ENCODE measurements at regions not wholly inside any gene's neighbourhood (a gene's known extent, or its start where the extent isn't known, plus 50 kb on each side); places are given as distances from the start of the nearest gene placed in this dataset.
"Not testable (repeated sequence)": the region's sequence is repeated elsewhere in the genome, so short reads cannot be mapped to it uniquely, and the experiment has no call there.

GRCh38 chr22:40094485-40094884 is 83.2 kb upstream of the TNRC6B start:
- DNase-seq (ENCODE audit: low read depth in 2 of 2), result no peak

- not testable (repeated sequence) for DNase-seq (ENCODE audit: low read depth in 2 of 2)
Observed at GRCh38 chr22:40099887-40100286, 77.8 kb upstream of the TNRC6B start.

DNA sequence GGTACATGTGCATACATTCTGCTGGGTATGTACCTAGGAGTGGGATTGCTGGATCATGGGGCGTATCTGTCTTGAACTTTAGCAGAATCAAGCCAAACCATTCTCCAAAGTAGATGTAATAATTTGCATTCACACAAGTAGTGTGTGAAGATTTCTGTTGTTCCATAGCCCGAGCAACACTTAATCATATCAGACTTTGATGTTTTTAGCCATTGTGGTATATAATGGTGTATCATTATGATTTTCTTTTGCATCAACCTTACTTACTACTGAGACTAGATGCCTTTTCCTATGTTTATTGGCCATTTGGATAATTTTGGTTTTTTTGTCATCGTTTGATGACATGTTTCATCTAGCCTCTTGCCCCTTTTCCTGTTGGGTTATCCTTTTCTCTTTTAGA is 72.0 kb upstream of the TNRC6B start:
- DNase-seq (ENCODE audit: low read depth in 2 of 2), result no peak

GRCh38 chr22:40107244-40107643 is 70.5 kb upstream of the TNRC6B start:
- no peak for DNase-seq (ENCODE audit: low read depth in 2 of 2)

DNA sequence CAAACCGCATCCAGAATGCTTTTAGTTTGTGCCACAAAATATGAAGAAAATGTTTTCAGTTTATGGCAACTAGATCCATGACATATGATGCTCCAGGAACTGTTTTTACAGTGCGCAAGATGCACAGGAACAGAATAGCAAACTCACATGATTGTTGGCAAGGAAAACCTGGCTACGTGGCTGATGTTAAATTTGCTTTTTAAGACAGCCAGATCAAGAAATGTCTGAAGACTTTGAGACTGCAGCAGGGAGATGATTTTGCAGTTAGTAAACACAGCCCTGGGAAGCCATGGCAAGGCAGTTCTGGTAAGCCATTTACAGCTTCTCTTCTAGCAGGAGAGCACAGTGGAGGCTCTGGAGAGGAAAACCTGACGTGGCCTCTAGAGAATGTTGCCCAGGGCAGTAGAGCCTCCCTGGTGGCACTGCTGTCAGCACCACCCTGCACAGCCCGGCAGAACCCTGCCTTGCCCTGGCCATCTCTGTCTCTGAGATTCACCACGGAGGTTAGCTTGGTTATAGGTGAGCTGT is 69.8 kb upstream of the TNRC6B start:
- DNase-seq (ENCODE audit: low read depth in 2 of 2), result peak in 1 of 2 donors; percentile 15

GRCh38 chr22:40108396-40108795 is 69.3 kb upstream of the TNRC6B start:
- no peak for DNase-seq (ENCODE audit: low read depth in 2 of 2)

- DNase-seq (ENCODE audit: low read depth in 2 of 2), result not testable (repeated sequence)
Observed at GRCh38 chr22:40108926-40109325, 68.8 kb upstream of the TNRC6B start.

GRCh38 chr22:40111451-40111850 is 66.3 kb upstream of the TNRC6B start:
- DNase-seq (ENCODE audit: low read depth in 2 of 2), result no peak

DNA sequence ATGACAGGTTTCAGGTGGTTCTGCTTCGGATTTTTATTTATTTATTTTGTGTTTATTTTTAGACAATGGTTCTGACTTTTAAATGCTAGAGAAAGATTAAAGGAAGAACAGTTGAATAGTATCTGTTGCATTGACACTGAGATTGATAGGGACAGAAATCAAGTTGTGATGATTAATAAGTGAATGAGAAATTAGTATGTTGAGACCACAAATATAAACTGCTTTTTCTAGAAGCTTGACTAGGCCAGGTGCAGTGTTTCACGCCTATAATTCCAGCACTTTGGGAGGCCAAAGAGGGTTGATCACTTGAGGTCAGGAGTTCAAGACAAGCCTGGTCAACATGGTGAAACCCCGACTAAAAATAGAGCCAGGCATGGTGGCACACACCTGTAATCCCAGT is 65.1 kb upstream of the TNRC6B start:
- no peak for DNase-seq (ENCODE audit: low read depth in 2 of 2)

- DNase-seq (ENCODE audit: low read depth in 2 of 2), result no peak
Observed at GRCh38 chr22:40113696-40114095, 64.0 kb upstream of the TNRC6B start.

DNA sequence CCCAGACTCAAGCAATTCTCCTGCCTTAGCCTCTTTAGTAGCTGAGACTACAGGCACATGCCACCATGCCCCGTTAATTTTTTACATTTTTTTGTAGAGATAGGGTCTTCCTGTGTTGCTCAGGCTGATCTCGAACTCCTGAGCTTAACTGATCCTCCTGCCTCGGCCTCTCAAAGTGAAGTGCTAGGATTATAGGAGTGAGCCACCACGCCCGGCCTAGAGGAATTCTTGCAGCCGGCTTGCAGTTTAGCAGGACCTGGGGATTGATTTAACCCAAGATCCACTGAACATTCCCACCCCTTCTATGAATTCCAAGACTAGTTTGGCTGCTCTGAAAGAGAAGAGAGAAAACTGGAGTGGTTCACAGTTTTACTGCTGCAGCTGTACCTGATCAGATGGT is 63.3 kb upstream of the TNRC6B start:
- no peak for DNase-seq (ENCODE audit: low read depth in 2 of 2)

DNA sequence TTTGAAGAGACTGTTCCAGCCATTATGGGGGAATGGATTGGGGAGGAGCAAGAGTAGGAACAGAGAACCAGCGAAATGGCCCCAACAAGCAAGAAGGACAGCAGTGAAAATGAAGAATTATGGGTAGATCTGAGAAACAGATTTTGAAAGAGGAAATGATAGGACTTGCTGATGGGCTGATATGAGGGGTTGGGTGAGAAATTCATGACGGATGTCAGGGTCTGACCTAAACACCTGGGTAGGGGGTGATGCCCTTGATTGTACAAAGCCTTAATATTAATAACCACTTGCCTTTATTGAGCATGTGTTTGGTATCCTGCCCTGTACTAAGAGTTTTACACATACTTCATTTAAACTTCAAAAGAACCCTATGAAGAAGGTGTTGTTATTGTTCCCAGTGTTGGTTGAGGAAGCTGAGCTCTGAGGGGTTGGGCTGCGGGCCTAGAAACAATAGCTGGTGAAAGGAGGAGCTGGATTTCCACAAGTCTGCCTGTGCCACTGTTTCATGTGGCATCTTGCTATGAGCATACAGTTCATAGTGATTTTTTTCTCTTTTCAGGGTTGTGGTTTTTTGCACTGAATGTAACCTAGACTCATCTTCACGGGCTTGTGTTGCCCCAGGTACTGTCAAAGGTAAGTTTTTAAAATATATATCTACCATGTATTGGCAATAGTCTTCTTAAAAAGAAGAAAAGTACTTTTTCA is 61.1 kb upstream of the TNRC6B start:
- DNase-seq (ENCODE audit: low read depth in 2 of 2), result peak in 1 of 2 donors; percentile 14

DNA sequence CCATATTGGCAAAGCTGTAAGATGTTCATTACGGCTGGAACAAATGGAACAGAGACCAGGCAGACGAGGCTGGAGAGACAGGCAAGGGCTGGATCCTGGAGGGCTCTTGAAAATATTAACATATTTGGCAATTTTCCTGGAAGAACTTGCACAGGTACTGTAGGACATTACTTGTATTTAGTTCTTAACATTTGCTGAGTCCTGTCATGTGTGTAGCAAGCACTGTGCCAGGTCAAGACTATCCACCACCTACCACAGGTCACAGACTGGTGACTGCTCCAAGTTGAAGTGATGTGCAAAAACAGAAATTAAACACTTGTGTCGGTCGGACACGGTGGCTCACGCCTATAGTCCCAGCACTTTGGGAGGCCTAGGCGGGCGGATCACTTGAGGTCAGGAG is 58.7 kb upstream of the TNRC6B start:
- DNase-seq (ENCODE audit: low read depth in 2 of 2), result no peak

DNA sequence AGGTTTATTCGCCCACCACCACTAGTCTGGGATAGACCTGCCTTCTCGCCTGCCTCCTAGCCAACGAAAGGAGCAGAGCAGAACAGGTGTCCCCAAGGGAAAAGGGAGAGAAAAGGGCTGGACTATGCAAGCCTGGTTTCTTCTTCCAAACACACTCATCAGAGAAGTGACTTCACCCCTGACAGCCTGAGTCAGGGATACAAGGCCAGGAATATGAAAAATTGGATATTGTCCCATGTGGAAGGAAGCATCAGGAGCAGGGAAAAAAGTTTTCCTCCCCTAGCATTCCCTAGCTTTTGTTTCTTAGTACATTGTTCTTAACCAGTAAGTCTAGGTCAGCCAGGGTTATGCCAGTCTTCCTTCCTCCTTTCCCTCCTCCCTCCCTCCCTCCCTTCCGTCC is 56.9 kb upstream of the TNRC6B start:
- DNase-seq (ENCODE audit: low read depth in 2 of 2), result no peak

DNA sequence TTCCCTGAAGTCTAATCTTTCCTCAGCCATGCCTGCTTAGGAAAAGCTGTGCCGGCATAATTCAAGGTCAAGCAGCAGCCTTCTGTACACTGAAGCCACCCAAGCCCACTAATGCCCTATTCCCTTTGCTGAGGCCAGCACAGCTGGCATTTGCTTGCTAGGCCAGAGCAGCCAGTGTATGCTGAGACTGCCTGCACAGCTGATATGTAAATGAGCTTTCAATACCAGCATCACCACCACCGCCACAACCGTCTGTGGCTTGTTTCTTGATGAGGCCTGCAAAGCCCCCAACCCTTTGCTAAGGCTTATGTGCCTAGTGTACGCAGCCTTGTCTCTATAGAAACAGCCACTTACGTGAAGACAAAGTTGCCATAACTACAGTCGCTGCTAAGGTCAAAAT is 56.3 kb upstream of the TNRC6B start:
- DNase-seq (ENCODE audit: low read depth in 2 of 2), result no peak

DNA sequence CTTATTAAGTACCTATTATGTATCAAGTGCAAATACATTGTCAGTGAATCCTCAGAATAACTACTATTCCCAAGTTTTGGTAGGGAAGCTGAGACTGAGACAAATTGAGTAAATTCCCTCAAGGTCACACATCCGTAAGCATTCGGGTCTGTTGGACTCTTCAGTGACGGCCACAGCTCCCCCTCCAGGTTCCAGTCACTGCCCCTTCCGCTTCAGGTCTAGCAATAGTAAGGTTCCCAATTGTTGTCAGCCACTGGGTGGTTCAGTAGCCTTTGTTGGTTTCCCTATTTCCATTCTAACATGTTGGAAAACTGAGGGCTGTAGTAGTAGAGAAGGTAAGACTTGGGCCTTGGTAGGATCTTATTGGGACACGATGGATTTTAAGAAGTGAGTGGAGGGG is 54.9 kb upstream of the TNRC6B start:
- DNase-seq (ENCODE audit: low read depth in 2 of 2), result no peak

DNA sequence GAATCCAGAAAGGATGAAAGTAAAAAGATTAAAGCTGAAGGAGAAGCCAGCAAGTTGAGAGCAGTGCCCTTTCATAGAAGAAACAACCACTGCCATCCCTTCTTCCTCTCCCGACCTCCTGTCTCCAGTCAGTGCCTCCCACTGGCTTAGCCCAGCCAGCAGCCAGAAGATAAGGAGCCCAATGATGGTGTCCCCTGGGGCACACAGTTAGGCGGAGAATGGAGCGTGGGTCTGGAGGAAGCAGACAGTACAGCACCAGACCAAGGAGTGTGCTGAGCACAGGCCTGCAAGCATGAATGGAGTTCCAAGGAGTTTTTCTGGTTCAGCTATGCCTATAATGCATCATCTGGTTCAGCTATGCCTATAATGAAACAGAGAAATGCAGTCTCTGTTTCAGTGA is 54.3 kb upstream of the TNRC6B start:
- DNase-seq (ENCODE audit: low read depth in 2 of 2), result no peak

Data from stimulated activated CD4-positive, alpha-beta T cell treated with anti-CD3 and anti-CD28 coated beads, Interleukin-1b, Interleukin-23, amount 100 ng/mL, for 4 hours (primary cell).